Uterus (tissue), 2 donors: ENCODE measurements at regions not wholly inside any gene's neighbourhood (a gene's known extent, or its start where the extent isn't known, plus 50 kb on each side); places are given as distances from the start of the nearest gene placed in this dataset.

Experiments used
- CTCF ChIP-seq, 4 experiments: fragments of 200-600 bp in 2 of 4; fragments of 450-650 bp in 2 of 4; sonication (generic) in 2 of 4; IDR thresholded peaks; one replicate each; pipeline ENCODE4 v1.5.1; 2016 to 2019; ENCODE audit warnings: antibody characterized with exemption in 4 of 4, mild to moderate bottlenecking in 2 of 4, moderate library complexity in 1 of 4
- POLR2A ChIP-seq, 2 donors: fragments of 450-650 bp; IDR thresholded peaks; one replicate each; pipeline ENCODE4 v1.6.1; 2016; ENCODE audit warnings: antibody characterized with exemption in 2 of 2, mild to moderate bottlenecking in 1 of 2, moderate library complexity in 1 of 2

GRCh38 chr10:124338276-124338925 lies 80.3 kb downstream of the OAT start:
- no peak for TF ChIP-seq POLR2A (IDR thresholded peaks at IDR 0.05)
- no peak for TF ChIP-seq CTCF (IDR thresholded peaks at IDR 0.05)
